GM10248 (cell line): ENCODE measurements at regions not wholly inside any gene's neighbourhood (a gene's known extent, or its start where the extent isn't known, plus 50 kb on each side); places are given as distances from the start of the nearest gene placed in this dataset.
"Not testable (repeated sequence)": the region's sequence is repeated elsewhere in the genome, so short reads cannot be mapped to it uniquely, and the experiment has no call there.

Source experiments
- CTCF ChIA-PET: fragments of 300-600 bp; sonication (Branson Sonifier 250); formaldehyde crosslinking; extraction: SDS; loops from one replicate; lab custom pipeline; 2021; ENCODE audit warnings: antibody characterized with exemption; lab: Yijun Ruan, JAX
- POLR2A ChIA-PET: fragments of 350-650 bp; sonication (Branson Sonifier 250); formaldehyde crosslinking; extraction: SDS; loops from one replicate; lab custom pipeline; 2020; ENCODE audit warnings: antibody characterized with exemption; lab: Yijun Ruan, JAX
- DNase-seq: peaks from one replicate; pipeline ENCODE4 v3.0.0; 2012; ENCODE audit errors: extremely low spot score
- CTCF ChIP-seq: IDR thresholded peaks from 2 replicates; pipeline ENCODE4 v1.5.1; 2012; ENCODE audit warnings: mild to moderate bottlenecking, low read depth; ENCODE audit errors: extremely low read depth, missing control alignments, control extremely low read depth

GRCh38 chrX:144006811-144007210 lies 122.9 kb downstream of the UBE2NL start:
- CTCF ChIA-PET = no interaction called here
- no peak for TF ChIP-seq CTCF
- no peak for DNase-seq
- POLR2A ChIA-PET = no interaction called here

GRCh38 chrX:144040793-144041192 lies 156.9 kb downstream of the UBE2NL start:
- no peak for TF ChIP-seq CTCF
- DNase-seq = no peak
- POLR2A ChIA-PET = no interaction called here
- CTCF ChIA-PET = no interaction called here

GRCh38 chrX:144042271-144042670 lies 158.4 kb downstream of the UBE2NL start:
- CTCF ChIA-PET = no interaction called here

GRCh38 chrX:144075432-144075831 lies 191.6 kb downstream of the UBE2NL start:
- TF ChIP-seq CTCF = no peak
- DNase-seq = no peak
- CTCF ChIA-PET = no interaction called here
- POLR2A ChIA-PET = no interaction called here

More at GRCh38 chrX:144042271-144042670, 158.4 kb downstream of the UBE2NL start:
- no peak for DNase-seq
- POLR2A ChIA-PET = no interaction called here
- no peak for TF ChIP-seq CTCF

GRCh38 chrX:144082237-144082636 lies 198.4 kb downstream of the UBE2NL start:
- DNase-seq, CTCF ChIA-PET, POLR2A ChIA-PET: not testable (repeated sequence)

GRCh38 chrX:144089674-144090073 lies 205.8 kb downstream of the UBE2NL start:
- DNase-seq, CTCF ChIA-PET, POLR2A ChIA-PET: not testable (repeated sequence)

- CTCF ChIA-PET, DNase-seq, POLR2A ChIA-PET: not testable (repeated sequence)
These were observed 208.2 kb downstream of the UBE2NL start for GRCh38 chrX:144092116-144092515.

- CTCF ChIA-PET, POLR2A ChIA-PET, DNase-seq: not testable (repeated sequence)
These were observed 235.6 kb downstream of the UBE2NL start for GRCh38 chrX:144119490-144119889.

- CTCF ChIA-PET, POLR2A ChIA-PET, DNase-seq: not testable (repeated sequence)
These were observed 237.7 kb downstream of the UBE2NL start for GRCh38 chrX:144121566-144121965.

- DNase-seq, POLR2A ChIA-PET, CTCF ChIA-PET: not testable (repeated sequence)
These were observed 243.8 kb downstream of the UBE2NL start for GRCh38 chrX:144127570-144128169.

- POLR2A ChIA-PET, DNase-seq, CTCF ChIA-PET: not testable (repeated sequence)
These were observed 245.6 kb downstream of the UBE2NL start for GRCh38 chrX:144129511-144129910.

- CTCF ChIA-PET, POLR2A ChIA-PET, DNase-seq: not testable (repeated sequence)
These were observed 246.6 kb downstream of the UBE2NL start for GRCh38 chrX:144130507-144130906.

- POLR2A ChIA-PET, CTCF ChIA-PET, DNase-seq: not testable (repeated sequence)
These were observed 247.2 kb downstream of the UBE2NL start for GRCh38 chrX:144131080-144131479.
